GM19023 (cell line): ENCODE measurements at regions not wholly inside any gene's neighbourhood (a gene's known extent, or its start where the extent isn't known, plus 50 kb on each side); places are given as distances from the start of the nearest gene placed in this dataset.

Source experiments
- ATAC-seq: cut with Tn5 transposase; IDR thresholded peaks from one replicate; pipeline ENCODE4 v1.9.1; 2021; ENCODE audit warnings: mild to moderate bottlenecking, moderate library complexity; ENCODE audit not compliant: unreplicated experiment

DNA sequence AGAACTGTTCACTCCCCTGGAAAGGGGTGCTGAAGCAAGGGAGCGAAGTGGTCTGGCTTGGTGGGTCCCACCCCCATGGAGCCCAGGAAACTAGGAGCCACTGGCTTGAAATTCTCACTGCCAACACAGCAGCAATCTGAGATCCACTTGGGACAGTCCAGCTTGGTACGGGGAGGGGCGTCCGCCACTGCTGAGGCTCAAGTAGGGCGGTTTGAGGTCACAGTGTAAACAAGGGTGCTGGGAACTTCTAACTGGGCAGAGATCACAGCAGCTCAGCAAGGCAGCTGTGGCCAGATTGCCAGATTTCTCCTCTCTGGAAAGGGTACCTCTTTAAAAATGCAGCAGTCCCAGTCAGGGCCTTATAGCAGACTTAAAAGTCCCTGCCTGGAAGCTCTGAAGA lies 53.9 kb upstream of the GALNTL6 start:
- ATAC-seq, result no peak

DNA sequence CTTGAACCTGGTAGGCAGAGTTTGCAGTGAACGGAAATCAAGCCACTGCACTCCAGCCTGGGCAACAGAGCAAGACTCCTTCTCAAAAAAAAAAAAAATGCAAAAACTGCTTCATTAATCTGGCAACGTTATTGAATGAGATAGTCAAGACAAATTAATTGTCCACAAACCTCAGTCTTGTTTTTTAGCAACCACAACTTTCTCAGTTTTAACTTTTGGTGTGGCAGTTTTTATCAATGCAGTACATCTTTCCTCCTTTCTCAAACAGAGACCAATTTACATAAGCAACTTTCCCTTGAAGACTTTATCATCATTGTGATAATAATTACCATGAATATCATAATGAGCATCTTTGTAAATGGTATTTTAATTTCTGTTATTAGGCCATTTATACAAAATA lies 61.7 kb upstream of the GALNTL6 start:
- ATAC-seq, result no peak

DNA sequence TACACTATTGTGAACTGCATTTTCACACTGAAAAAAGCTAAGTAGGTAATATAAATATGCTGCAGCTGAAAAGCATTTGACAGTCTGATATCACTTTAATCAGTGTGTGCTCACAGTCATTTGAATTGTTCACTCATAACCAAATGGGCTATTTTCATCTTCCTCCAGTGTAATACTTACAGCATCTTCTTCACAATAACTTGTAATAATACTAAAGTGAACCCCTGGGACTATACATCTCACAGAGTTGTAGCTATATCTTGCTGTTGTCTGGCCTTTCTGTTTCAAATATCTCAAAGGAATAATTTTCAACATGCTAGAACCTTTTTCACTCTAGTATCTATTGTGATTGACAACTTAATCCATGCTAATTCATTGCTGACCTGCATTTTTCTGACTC lies 66.8 kb upstream of the GALNTL6 start:
- no peak for ATAC-seq

GRCh38 chr4:171742436-171742835 lies 70.8 kb upstream of the GALNTL6 start:
- ATAC-seq, result no peak

- no peak for ATAC-seq
Measured at GRCh38 chr4:171727185-171727584, 86.0 kb upstream of the GALNTL6 start.

DNA sequence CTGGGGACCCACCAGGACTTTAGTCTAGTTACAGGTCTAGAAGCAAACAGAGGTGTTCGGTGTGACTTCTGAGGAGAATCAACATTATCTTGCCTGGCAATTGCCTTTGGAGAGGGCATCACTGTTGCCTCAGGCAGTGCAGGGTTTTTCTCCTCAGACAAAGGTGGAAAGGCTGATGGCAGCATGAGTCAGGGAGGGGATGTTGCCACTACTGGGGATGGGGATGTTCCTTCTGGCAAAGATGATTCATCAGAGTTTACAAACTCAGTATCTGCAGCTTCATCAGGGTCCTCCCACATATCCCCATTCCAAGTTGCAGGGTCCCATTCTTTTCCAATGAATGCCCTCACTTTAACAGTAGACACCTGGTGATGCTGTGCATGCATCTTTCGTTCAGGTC lies 91.3 kb upstream of the GALNTL6 start:
- ATAC-seq, result no peak

GRCh38 chr4:171719691-171720090 lies 93.5 kb upstream of the GALNTL6 start:
- no peak for ATAC-seq

- no peak for ATAC-seq
Measured at GRCh38 chr4:171718665-171719064, 94.5 kb upstream of the GALNTL6 start.

- no peak for ATAC-seq
Measured at GRCh38 chr4:171718069-171718468, 95.1 kb upstream of the GALNTL6 start.

- ATAC-seq, result no peak
Measured at GRCh38 chr4:171717231-171717741, 95.9 kb upstream of the GALNTL6 start.

DNA sequence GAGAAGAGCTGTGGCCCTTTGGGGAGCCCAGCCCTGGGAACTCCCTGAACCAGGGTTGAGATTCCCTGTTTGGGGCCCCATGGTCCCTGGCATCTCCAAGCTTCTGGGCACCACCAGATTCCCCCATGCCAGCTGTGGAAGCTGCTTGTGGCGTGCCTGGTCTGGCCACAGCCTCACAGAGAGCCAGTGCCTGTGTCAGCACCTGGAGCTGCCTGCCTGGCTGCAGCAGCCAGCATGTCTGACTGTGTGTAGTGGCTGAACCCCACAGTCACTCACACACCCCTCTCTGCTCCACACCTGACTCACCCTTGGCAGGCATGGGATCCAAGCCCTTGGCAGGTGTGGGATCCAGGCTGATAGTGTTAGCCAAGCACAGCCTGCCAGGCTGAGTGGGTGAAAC lies 97.2 kb upstream of the GALNTL6 start:
- no peak for ATAC-seq

DNA sequence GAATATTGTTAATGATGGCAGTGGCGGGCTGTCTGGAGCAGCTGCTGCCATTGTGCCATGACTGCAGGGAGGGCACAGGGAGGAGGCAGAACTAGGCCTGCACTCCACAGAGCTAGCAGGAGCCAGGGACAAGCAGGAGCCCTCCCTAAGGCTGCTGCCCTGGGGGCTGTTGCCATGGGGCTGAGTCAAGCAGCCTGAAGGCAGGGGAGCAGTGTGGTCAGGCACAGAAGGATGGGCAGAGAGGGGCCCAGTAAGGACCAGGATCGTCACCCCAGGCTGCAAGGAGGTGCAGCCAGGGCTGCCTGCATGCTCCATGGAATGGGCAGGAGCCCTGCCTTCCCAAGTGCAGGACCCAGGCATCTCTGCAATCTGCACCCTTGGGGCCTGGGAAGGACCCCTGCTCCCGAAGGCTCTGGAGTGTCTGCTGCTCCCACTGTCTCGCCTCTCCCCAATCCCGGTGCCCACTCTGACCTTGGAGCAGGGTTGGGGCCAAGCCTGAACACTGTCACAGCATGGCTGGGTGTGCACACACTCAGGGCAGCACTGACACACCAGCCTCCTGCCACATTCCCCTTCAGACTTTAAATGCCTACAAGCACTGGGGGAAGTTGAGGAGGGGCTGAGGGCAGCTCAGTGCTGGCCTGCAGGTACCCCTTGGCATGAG lies 98.3 kb upstream of the GALNTL6 start:
- no peak for ATAC-seq

DNA sequence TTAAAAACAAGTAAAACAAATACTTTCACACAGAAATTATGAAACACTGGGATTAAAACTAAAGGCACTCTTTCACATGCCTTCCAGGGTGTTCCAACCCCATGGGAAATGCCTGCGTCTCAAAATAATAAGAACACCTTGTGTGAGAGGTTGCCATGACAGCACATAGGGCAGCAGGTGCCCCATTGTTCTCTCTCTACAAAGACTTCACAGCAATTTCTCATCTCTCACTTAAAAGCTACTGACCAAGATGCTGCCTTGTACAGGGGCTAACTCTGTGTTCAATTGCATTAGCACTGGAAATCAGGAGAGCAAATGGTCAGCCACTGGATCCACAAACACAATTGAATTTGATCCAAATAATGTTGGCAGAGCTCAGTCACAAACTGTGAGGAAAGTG lies 102.5 kb upstream of the GALNTL6 start:
- no peak for ATAC-seq

DNA sequence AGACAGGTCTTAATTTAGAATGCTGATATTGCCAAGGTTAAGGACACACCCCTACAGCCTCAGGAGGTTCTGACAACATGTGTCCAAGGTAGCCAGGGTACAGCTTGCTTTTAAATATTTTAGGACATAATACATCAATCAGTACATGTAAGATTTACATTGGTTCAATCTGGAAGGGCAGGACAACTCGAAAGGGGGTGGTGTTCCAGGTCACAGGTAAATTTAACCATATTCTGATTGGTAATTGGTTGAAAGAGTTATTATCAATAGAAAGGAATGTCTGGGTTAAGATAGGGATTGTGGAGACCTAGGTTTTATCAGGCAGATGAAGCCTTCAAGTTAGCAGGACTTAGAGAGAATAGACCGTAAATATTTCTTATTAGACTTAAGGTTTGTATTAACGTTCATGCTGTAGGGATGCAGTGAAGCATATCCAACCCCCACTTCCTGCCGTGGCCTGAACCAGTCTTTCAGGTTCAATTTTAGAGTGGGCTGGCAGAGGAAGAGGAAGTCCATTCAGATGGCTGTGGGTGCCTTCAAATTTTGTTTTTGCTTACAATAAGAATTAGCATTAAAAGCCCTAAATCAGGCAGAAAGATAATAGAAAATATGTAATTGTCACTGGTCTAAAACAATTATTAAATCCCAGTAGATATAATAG lies 136.5 kb upstream of the GALNTL6 start:
- peak; percentile 99 for ATAC-seq

DNA sequence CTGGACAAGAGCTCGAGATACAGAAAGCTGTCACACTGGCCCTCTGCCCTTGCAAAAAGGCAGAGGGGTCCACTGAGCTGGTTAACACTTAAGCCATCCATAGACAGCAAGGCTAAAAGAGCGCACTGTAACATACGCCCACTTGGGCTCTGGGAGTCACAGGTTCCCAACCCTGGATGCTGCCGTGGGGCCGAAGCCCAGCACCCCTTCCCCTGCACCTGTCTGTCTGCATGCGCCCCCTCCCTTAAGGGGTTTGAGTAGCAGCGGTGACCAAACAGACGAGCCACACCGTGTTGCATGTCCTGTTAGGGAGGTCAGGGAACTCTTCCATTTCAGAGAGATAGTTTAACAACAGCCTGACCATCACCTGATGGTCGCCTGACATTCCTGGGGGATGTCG lies 138.4 kb upstream of the GALNTL6 start:
- no peak for ATAC-seq

GRCh38 chr4:171668403-171668802 lies 144.8 kb upstream of the GALNTL6 start:
- no peak for ATAC-seq

- no peak for ATAC-seq
Measured at GRCh38 chr4:171667906-171668305, 145.3 kb upstream of the GALNTL6 start.

- no peak for ATAC-seq
Measured at GRCh38 chr4:171651071-171651470, 162.1 kb upstream of the GALNTL6 start.

- peak; percentile 79 for ATAC-seq
Measured at GRCh38 chr4:171650543-171650942, 162.7 kb upstream of the GALNTL6 start.

DNA sequence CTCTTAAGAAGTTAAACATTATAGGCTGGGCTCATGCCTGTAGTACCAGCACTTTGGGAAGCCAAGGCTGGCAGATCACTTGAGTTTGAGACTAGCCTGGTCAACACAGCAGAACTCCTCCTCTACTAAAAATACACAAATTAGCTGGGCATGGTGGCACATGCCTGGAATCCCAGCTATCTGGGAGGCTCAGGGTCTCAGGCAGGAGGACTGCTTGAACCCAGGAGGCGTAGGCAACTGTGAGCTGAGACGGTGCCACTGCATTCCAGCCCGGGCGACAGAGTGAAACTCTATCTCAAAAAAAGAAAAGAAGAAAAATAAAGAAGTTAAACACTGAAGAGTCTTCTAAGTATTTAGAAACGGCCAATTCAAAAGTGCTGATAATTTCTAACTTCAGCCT lies 164.3 kb upstream of the GALNTL6 start:
- ATAC-seq, result no peak

DNA sequence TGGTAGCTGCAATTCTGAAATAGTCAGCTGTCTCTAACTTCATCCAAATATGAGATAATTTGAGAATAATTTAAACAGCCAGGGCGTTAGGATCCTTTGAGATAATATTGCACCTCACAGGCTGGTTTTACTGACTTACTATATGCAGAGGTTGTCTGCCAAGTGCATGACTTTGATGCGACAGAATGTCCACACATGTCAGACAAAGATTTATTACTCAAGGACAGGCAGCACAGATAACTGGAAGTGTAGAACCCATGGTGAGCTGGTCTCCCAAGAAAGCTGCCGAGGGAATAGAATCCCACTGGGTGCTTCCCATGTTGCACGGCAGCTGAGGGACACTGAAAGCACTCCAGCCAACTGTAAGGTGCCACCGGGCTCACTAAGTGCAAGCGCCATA lies 166.2 kb upstream of the GALNTL6 start:
- ATAC-seq, result no peak

- peak; percentile 72 for ATAC-seq
Measured at GRCh38 chr4:171644430-171645057, 168.7 kb upstream of the GALNTL6 start.
